A549 (cell line): ENCODE measurements at regions not wholly inside any gene's neighbourhood (a gene's known extent, or its start where the extent isn't known, plus 50 kb on each side); places are given as distances from the start of the nearest gene placed in this dataset.

Experiments
- ATAC-seq, 2 experiments: fragments of 200-7000 bp in 1 of 2; fragments of >200 bp in 1 of 2; cut with Nextera tagmentation in 1 of 2; cut with Tn5 transposase in 1 of 2; 3 replicates each; pipeline versions ENCODE4 v1.8.0 to v1.9.1; 2018 to 2020; ENCODE audit warnings: mild to moderate bottlenecking in 1 of 2, moderate library complexity in 1 of 2
- CTCF ChIA-PET: fragments of 300-600 bp; sonication (Branson Sonifier 250); formaldehyde crosslinking; extraction: SDS; loops from one replicate; lab custom pipeline; 2021; ENCODE audit warnings: antibody characterized with exemption, inconsistent platforms; lab: Yijun Ruan, JAX
- POLR2A ChIA-PET: fragments of 350-600 bp; formaldehyde crosslinking; extraction: SDS; loops from one replicate; lab custom pipeline; 2021; ENCODE audit warnings: antibody characterized with exemption, inconsistent platforms; lab: Yijun Ruan, JAX
- DNase-seq, 2 experiments: peaks; one replicate each; pipeline versions ENCODE4 v3.0.0 to v3.0.0-alpha.2; 2011 to 2016; ENCODE audit warnings: low read depth in 1 of 2, low spot score in 1 of 2
- FAIRE-seq: peaks from 2 replicates; lab custom pipeline; 2011; peaks lifted over from hg19 to GRCh38; lab: Jason Lieb, UNC
- H3K27ac ChIP-seq, 2 experiments: fragments of >200 bp; sonication (Bioruptor Twin); formaldehyde crosslinking; 3 replicates each; pipeline ENCODE4 v1.5.1; 2016 to 2017
- H3K4me1 ChIP-seq: fragments of >200 bp; sonication (Bioruptor Twin); formaldehyde crosslinking; 3 replicates; pipeline ENCODE4 v1.6.1; 2016
- H3K4me2 ChIP-seq: fragments of >200 bp; sonication (Bioruptor Twin); formaldehyde crosslinking; 3 replicates; pipeline ENCODE4 v1.6.1; 2016
- H3K4me3 ChIP-seq: fragments of >200 bp; sonication (Bioruptor Twin); formaldehyde crosslinking; 3 replicates; pipeline ENCODE4 v1.5.1; 2016
- H3K9me3 ChIP-seq: fragments of >200 bp; sonication (Bioruptor Twin); formaldehyde crosslinking; 3 replicates; pipeline ENCODE4 v1.6.1; 2016
- BCL3 ChIP-seq: fragments of >200 bp; sonication (Bioruptor Twin); formaldehyde crosslinking; IDR thresholded peaks from 3 replicates; pipeline ENCODE4 v1.6.1; 2016
- BHLHE40 ChIP-seq: IDR thresholded peaks from 2 replicates; pipeline ENCODE4 v1.6.1; 2012; ENCODE audit warnings: low read depth, low read length, inconsistent platforms
- CBX2 ChIP-seq: fragments of 200-600 bp; sonication (generic); IDR thresholded peaks from 2 replicates; pipeline ENCODE4 v1.6.1; 2016; ENCODE audit warnings: low read depth, mild to moderate bottlenecking, borderline replicate concordance
- CEBPB ChIP-seq, 2 experiments: fragments of >200 bp in 1 of 2; sonication (Bioruptor Twin) in 1 of 2; formaldehyde crosslinking in 1 of 2; IDR thresholded peaks; 2 replicates each; pipeline ENCODE4 v1.6.1; 2012 to 2016
- CHD4 ChIP-seq: fragments of 200-600 bp; sonication (generic); IDR thresholded peaks from 2 replicates; pipeline ENCODE4 v1.6.1; 2016; ENCODE audit warnings: antibody characterized with exemption, mild to moderate bottlenecking, borderline replicate concordance
- E2F6 ChIP-seq: IDR thresholded peaks from 2 replicates; pipeline ENCODE4 v1.6.1; 2012; ENCODE audit warnings: low read depth, borderline replicate concordance
- EHMT2 ChIP-seq: fragments of 200-600 bp; sonication (generic); IDR thresholded peaks from 2 replicates; pipeline ENCODE4 v1.6.1; 2016; ENCODE audit warnings: antibody characterized with exemption, low read depth, mild to moderate bottlenecking, moderate library complexity
- ELK1 ChIP-seq: fragments of 150-350 bp; IDR thresholded peaks from 2 replicates; pipeline ENCODE4 v1.6.1; 2014; ENCODE audit warnings: low read depth, mild to moderate bottlenecking, low read length
- EP300 ChIP-seq, 2 experiments: fragments of >200 bp; sonication (Bioruptor Twin); formaldehyde crosslinking; IDR thresholded peaks; 2 replicates in 1 of 2; 3 replicates in 1 of 2; pipeline ENCODE4 v1.6.1; 2016 to 2017
- ESRRA ChIP-seq: fragments of 150-350 bp; IDR thresholded peaks from 2 replicates; pipeline ENCODE4 v1.6.1; 2014; ENCODE audit warnings: mild to moderate bottlenecking, low read length, borderline replicate concordance
- FOSB ChIP-seq: fragments of 250-450 bp; sonication (Bioruptor Pico); IDR thresholded peaks from 2 replicates; pipeline ENCODE4 v1.5.0; 2020; ENCODE audit warnings: mild to moderate bottlenecking, moderate library complexity
- FOSL2 ChIP-seq, 2 experiments: fragments of 450-650 bp in 1 of 2; fragments of >200 bp in 1 of 2; sonication (Bioruptor Twin) in 1 of 2; formaldehyde crosslinking; IDR thresholded peaks; 2 replicates each; pipeline versions ENCODE4 v1.5.0 to v1.6.1; 2016 to 2020; ENCODE audit warnings: mild to moderate bottlenecking in 1 of 2, moderate library complexity in 1 of 2
- FOXS1 ChIP-seq: fragments of 250-450 bp; sonication (Bioruptor Pico); IDR thresholded peaks from 2 replicates; pipeline ENCODE4 v1.5.0; 2020; ENCODE audit warnings: mild to moderate bottlenecking, moderate library complexity
- GATA3 ChIP-seq: IDR thresholded peaks from 2 replicates; pipeline ENCODE4 v1.6.1; 2012; ENCODE audit warnings: borderline replicate concordance
- HEYL ChIP-seq: fragments of 250-450 bp; sonication (Bioruptor Pico); IDR thresholded peaks from 2 replicates; pipeline ENCODE4 v1.8.0; 2021; ENCODE audit warnings: mild to moderate bottlenecking, moderate library complexity
- HMGXB4 ChIP-seq: fragments of 250-450 bp; sonication (Bioruptor Pico); IDR thresholded peaks from 2 replicates; pipeline ENCODE4 v1.5.0; 2021; ENCODE audit warnings: mild to moderate bottlenecking, moderate library complexity, borderline replicate concordance
- HOXA7 ChIP-seq: fragments of 250-450 bp; sonication (Bioruptor Pico); IDR thresholded peaks from 2 replicates; pipeline ENCODE4 v1.5.0; 2020; ENCODE audit warnings: mild to moderate bottlenecking, moderate library complexity
- HOXB5 ChIP-seq: fragments of 250-450 bp; sonication (Bioruptor Pico); IDR thresholded peaks from 2 replicates; pipeline ENCODE4 v1.5.0; 2020; ENCODE audit warnings: mild to moderate bottlenecking, moderate library complexity
- JUN ChIP-seq, 2 experiments: fragments of >200 bp; sonication (Bioruptor Twin); formaldehyde crosslinking; IDR thresholded peaks; 2 replicates in 1 of 2; 3 replicates in 1 of 2; pipeline ENCODE4 v1.6.1; 2016 to 2017
- MAFK ChIP-seq: fragments of 450-650 bp; IDR thresholded peaks from 2 replicates; pipeline ENCODE4 v1.6.1; 2014; ENCODE audit not compliant: partially characterized antibody
- NFE2L2 ChIP-seq: fragments of 150-350 bp; conservative IDR thresholded peaks from 2 replicates; pipeline ENCODE4 v1.6.1; 2014; ENCODE audit warnings: low read length
- POLR2AphosphoS2 ChIP-seq: conservative IDR thresholded peaks from 2 replicates; pipeline ENCODE4 v1.6.1; 2012; ENCODE audit warnings: low read length, improper control_type of control experiment, inconsistent platforms
- RARB ChIP-seq: fragments of 250-450 bp; sonication (Bioruptor Pico); IDR thresholded peaks from 2 replicates; pipeline ENCODE4 v1.8.0; 2021; ENCODE audit warnings: mild to moderate bottlenecking, moderate library complexity
- SMC3 ChIP-seq: fragments of >200 bp; sonication (Bioruptor Twin); formaldehyde crosslinking; IDR thresholded peaks from 3 replicates; pipeline ENCODE4 v1.6.1; 2018; ENCODE audit warnings: inconsistent platforms
- TFCP2L1 ChIP-seq: fragments of 250-450 bp; sonication (Bioruptor Pico); IDR thresholded peaks from 2 replicates; pipeline ENCODE4 v1.5.0; 2021; ENCODE audit warnings: mild to moderate bottlenecking
- TP53 ChIP-seq: fragments of 250-450 bp; sonication (Bioruptor Pico); IDR thresholded peaks from 2 replicates; pipeline ENCODE4 v1.5.0; 2021; ENCODE audit warnings: mild to moderate bottlenecking, moderate library complexity
- ZNF302 ChIP-seq: fragments of 250-450 bp; sonication (Bioruptor Pico); IDR thresholded peaks from 2 replicates; pipeline ENCODE4 v1.9.0; 2021; ENCODE audit warnings: inconsistent platforms, mild to moderate bottlenecking, moderate library complexity
- ZSCAN20 ChIP-seq: fragments of 250-450 bp; sonication (Bioruptor Pico); IDR thresholded peaks from 2 replicates; pipeline ENCODE4 v1.8.0; 2022; ENCODE audit warnings: mild to moderate bottlenecking, moderate library complexity
- WGBS: methylation state at CpG from one replicate; pipeline ENCODE4 v1.1.6; 2017; ENCODE audit errors: missing lambda C conversion rate; 5-methylcytosine and 5-hydroxymethylcytosine counted together
- TF ChIP-seq, protein P1 (sequence below): IDR thresholded peaks from 2 replicates; pipeline ENCODE4 v1.6.1; 2012

DNA sequence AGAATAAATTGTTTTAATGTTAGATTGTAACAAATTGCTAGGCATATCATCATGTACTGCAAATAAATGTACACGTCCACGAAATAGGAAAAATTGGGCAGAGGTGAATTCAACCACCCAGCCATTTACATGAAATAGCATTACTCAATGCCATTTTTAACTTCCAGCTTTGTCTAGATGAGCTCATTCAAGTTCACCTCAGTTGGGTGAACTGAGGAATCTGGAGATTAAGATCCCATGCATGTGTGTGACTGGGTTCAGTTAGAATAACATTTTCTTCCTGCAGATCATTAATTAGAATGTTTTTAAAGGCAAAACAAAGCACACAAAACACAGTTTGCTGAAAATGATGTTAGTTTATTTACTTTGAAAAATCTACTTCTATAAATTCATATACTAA is 767.8 kb upstream of the GOLIM4 start:
- Histone ChIP-seq H3K9me3 (no peaks in the 10 kb centered on the region), H3K4me3 (no peak overlapping the region), H3K4me1 (no peaks in the 10 kb centered on the region), H3K27ac (no peak overlapping the region), H3K4me2 (no peak overlapping the region)
- FAIRE-seq (no peak), DNase-seq (no peak), ATAC-seq (no peak)
- POLR2A ChIA-PET, result no interaction called here
- WGBS, result 42% methylated on average over 2 of the region's 2 CpGs
- CTCF ChIA-PET, result no interaction called here
- TF ChIP-seq HEYL, result no peak
- no peak for TF ChIP-seq TFCP2L1 (CRISPR knock-in tag)
- no peak for TF ChIP-seq ESRRA
- no peak for TF ChIP-seq CBX2
- TF ChIP-seq NFE2L2, result no peak
- no peak for TF ChIP-seq BCL3
- TF ChIP-seq ELK1, result no peak
- no peak for TF ChIP-seq EP300 (IDR thresholded peaks at IDR 0.05)
- no peak for TF ChIP-seq CEBPB (IDR thresholded peaks at IDR 0.05)
- TF ChIP-seq ZSCAN20 (CRISPR knock-in tag), result no peak
- no peak for TF ChIP-seq HMGXB4
- no peak for TF ChIP-seq FOSB (CRISPR knock-in tag)
- TF ChIP-seq HOXA7 (CRISPR knock-in tag), result no peak
- TF ChIP-seq SMC3, result no peak
- TF ChIP-seq CHD4, result no peak
- TF ChIP-seq FOSL2 (IDR thresholded peaks at IDR 0.05), result no peak
- TF ChIP-seq FOSL2 (CRISPR knock-in tag; IDR thresholded peaks at IDR 0.05), result no peak
- no peak for TF ChIP-seq JUN (IDR thresholded peaks at IDR 0.05)
- TF ChIP-seq BHLHE40, result no peak

- FAIRE-seq, result no peak
- POLR2A ChIA-PET, result no interaction called here
- Histone ChIP-seq H3K27ac (no peak overlapping the region), H3K4me2 (no peak overlapping the region), H3K9me3 (no peaks in the 10 kb centered on the region), H3K4me1 (no peaks in the 10 kb centered on the region), H3K4me3 (no peak overlapping the region)
- TF ChIP-seq CBX2 (no peak), RARB (CRISPR knock-in tag) (no peak)
- TF ChIP-seq, protein P1, sequence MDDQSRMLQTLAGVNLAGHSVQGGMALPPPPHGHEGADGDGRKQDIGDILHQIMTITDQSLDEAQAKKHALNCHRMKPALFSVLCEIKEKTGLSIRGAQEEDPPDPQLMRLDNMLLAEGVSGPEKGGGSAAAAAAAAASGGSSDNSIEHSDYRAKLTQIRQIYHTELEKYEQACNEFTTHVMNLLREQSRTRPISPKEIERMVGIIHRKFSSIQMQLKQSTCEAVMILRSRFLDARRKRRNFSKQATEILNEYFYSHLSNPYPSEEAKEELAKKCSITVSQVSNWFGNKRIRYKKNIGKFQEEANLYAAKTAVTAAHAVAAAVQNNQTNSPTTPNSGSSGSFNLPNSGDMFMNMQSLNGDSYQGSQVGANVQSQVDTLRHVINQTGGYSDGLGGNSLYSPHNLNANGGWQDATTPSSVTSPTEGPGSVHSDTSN, result no peak
- no peak for ATAC-seq
- 12% methylated on average over 1 of the region's 1 CpG for WGBS
- DNase-seq, result no peak
- CTCF ChIA-PET, result no interaction called here
These were observed 766.7 kb upstream of the GOLIM4 start for GRCh38 chr3:168862466-168862865.

DNA sequence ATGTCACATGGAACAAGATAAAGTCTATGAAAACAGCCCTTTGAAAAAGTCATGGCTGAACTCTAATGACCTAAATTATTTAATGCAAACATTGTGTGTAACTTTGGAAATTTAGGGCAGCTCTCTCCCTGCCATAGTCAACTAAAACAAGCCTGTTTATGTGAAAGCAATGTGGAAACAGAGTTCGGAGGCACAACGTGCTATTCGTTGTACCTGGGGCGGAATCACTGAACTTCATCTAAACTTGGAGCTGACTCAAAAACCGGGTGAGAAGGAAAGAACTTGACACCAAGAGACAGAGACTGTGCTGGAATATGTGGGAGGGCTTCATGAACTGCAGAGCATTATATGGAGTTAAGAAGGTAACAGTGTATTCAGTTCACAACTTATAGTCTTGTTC is 764.9 kb upstream of the GOLIM4 start:
- ATAC-seq, result no peak
- Histone ChIP-seq H3K4me1 (no peaks in the 10 kb centered on the region), H3K4me3 (no peak overlapping the region), H3K4me2 (no peak overlapping the region), H3K9me3 (no peaks in the 10 kb centered on the region), H3K27ac (no peak overlapping the region)
- no peak for FAIRE-seq
- no peak for DNase-seq
- CTCF ChIA-PET, result interaction anchor here (0.5 kb wide), 1 partner anchor 28 kb away, joined by 3 read pairs; no protein-coding TSS in a partner anchor
- 68% methylated on average over 5 of the region's 5 CpGs for WGBS
- TF ChIP-seq, protein P1, result no peak
- no peak for TF ChIP-seq TP53 (CRISPR knock-in tag)
- TF ChIP-seq GATA3, result no peak
- no peak for TF ChIP-seq JUN (IDR thresholded peaks at IDR 0.05)
- no peak for TF ChIP-seq POLR2AphosphoS2
- no peak for TF ChIP-seq TFCP2L1 (CRISPR knock-in tag)
- no peak for TF ChIP-seq ZNF302 (CRISPR knock-in tag)
- no peak for TF ChIP-seq HOXB5 (CRISPR knock-in tag)
- TF ChIP-seq E2F6, result no peak
- TF ChIP-seq NFE2L2, result no peak
- TF ChIP-seq MAFK, result no peak
- no peak for TF ChIP-seq EHMT2
- no peak for TF ChIP-seq FOXS1 (CRISPR knock-in tag)
- TF ChIP-seq, all 56 proteins: peak for 0
- POLR2A ChIA-PET, result no interaction called here
